Trophoblast cell (in vitro differentiated cells and primary cell): ENCODE measurements at regions not wholly inside any gene's neighbourhood (a gene's known extent, or its start where the extent isn't known, plus 50 kb on each side); places are given as distances from the start of the nearest gene placed in this dataset.

ENCODE experiments used
- DNase-seq, 2 donors: peaks; one replicate each; pipeline ENCODE4 v3.0.0-alpha.2; 2016
- H2AFZ ChIP-seq: 2 replicates; pipeline ENCODE4 v1.6.1; 2013; ENCODE audit warnings: low read length, moderate library complexity, mild to moderate bottlenecking; ENCODE audit not compliant: insufficient read depth, poor library complexity
- H2AK5ac ChIP-seq: 2 replicates; pipeline ENCODE4 v1.6.1; 2013; ENCODE audit warnings: mild to moderate bottlenecking, low read length
- H2BK120ac ChIP-seq: 2 replicates; pipeline ENCODE4 v1.6.1; 2013; ENCODE audit warnings: low read length, mild to moderate bottlenecking, moderate library complexity; ENCODE audit not compliant: insufficient read depth, poor library complexity
- H2BK12ac ChIP-seq: 2 replicates; pipeline ENCODE4 v1.6.1; 2013; ENCODE audit warnings: mild to moderate bottlenecking, low read length, moderate library complexity
- H2BK5ac ChIP-seq: 2 replicates; pipeline ENCODE4 v1.6.1; 2013; ENCODE audit warnings: low read length, low read depth, moderate library complexity, mild to moderate bottlenecking; ENCODE audit not compliant: poor library complexity
- H3K14ac ChIP-seq: 2 replicates; pipeline ENCODE4 v1.6.1; 2013; ENCODE audit warnings: mild to moderate bottlenecking, low read length
- H3K18ac ChIP-seq: 2 replicates; pipeline ENCODE4 v1.6.1; 2013; ENCODE audit warnings: mild to moderate bottlenecking, low read length
- H3K23ac ChIP-seq: 2 replicates; pipeline ENCODE4 v1.6.1; 2013; ENCODE audit warnings: low read length
- H3K27ac ChIP-seq: 2 replicates; pipeline ENCODE4 v1.5.1; 2013; ENCODE audit warnings: low read depth, mild to moderate bottlenecking, inconsistent platforms, low read length, moderate library complexity
- H3K27me3 ChIP-seq: 2 replicates; pipeline ENCODE4 v1.6.1; 2013; ENCODE audit warnings: inconsistent platforms, mild to moderate bottlenecking, low read length, moderate library complexity; ENCODE audit not compliant: insufficient read depth
- H3K36me3 ChIP-seq, 2 experiments: 1 replicate in 1 of 2; 2 replicates in 1 of 2; pipeline ENCODE4 v1.6.1; 2013; ENCODE audit warnings: low read length in 2 of 2, mild to moderate bottlenecking in 2 of 2, moderate library complexity in 1 of 2; ENCODE audit not compliant: insufficient read depth in 2 of 2, control insufficient read depth in 1 of 2
- H3K4ac ChIP-seq: 2 replicates; pipeline ENCODE4 v1.6.1; 2013; ENCODE audit warnings: low read depth, mild to moderate bottlenecking, low read length, moderate library complexity
- H3K4me1 ChIP-seq, 2 experiments: 1 replicate in 1 of 2; 2 replicates in 1 of 2; pipeline ENCODE4 v1.6.1; 2013; ENCODE audit warnings: low read length in 2 of 2, mild to moderate bottlenecking in 2 of 2, moderate library complexity in 1 of 2; ENCODE audit not compliant: insufficient read depth in 2 of 2, control insufficient read depth in 1 of 2
- H3K4me2 ChIP-seq: 2 replicates; pipeline ENCODE4 v1.6.1; 2013; ENCODE audit warnings: inconsistent platforms, mild to moderate bottlenecking, low read length, moderate library complexity
- H3K4me3 ChIP-seq: 2 replicates; pipeline ENCODE4 v1.5.1; 2013; ENCODE audit warnings: mild to moderate bottlenecking, low read depth, low read length, inconsistent platforms
- H3K79me1 ChIP-seq: one replicate; pipeline ENCODE4 v1.6.1; 2013; ENCODE audit warnings: low read length
- H3K79me2 ChIP-seq: 2 replicates; pipeline ENCODE4 v1.6.1; 2013; ENCODE audit warnings: low read length, mild to moderate bottlenecking; ENCODE audit not compliant: control insufficient read depth, insufficient read depth, poor library complexity
- H3K9ac ChIP-seq: 2 replicates; pipeline ENCODE4 v1.6.1; 2013; ENCODE audit warnings: mild to moderate bottlenecking, low read length
- H3K9me3 ChIP-seq: 2 replicates; pipeline ENCODE4 v1.6.1; 2013; ENCODE audit warnings: low read depth, mild to moderate bottlenecking, control low read depth, inconsistent platforms, low read length; ENCODE audit not compliant: insufficient read depth
- H4K12ac ChIP-seq: 2 replicates; pipeline ENCODE4 v1.6.1; 2013; ENCODE audit warnings: low read depth, mild to moderate bottlenecking, low read length, moderate library complexity
- H4K8ac ChIP-seq: 2 replicates; pipeline ENCODE4 v1.6.1; 2013; ENCODE audit warnings: low read depth, mild to moderate bottlenecking, low read length, moderate library complexity
- H4K91ac ChIP-seq: one replicate; pipeline ENCODE4 v1.6.1; 2013; ENCODE audit warnings: low read depth, mild to moderate bottlenecking, low read length, moderate library complexity
- WGBS: extraction: QIAGEN DNeasy Blood & Tissue Kit; methylation state at CpG from one replicate; pipeline ENCODE4 v1.1.7; 2013; ENCODE audit warnings: missing lambda C conversion rate; ENCODE audit not compliant: insufficient read length, insufficient coverage; ENCODE audit errors: extremely low coverage; 5-methylcytosine and 5-hydroxymethylcytosine counted together

DNA sequence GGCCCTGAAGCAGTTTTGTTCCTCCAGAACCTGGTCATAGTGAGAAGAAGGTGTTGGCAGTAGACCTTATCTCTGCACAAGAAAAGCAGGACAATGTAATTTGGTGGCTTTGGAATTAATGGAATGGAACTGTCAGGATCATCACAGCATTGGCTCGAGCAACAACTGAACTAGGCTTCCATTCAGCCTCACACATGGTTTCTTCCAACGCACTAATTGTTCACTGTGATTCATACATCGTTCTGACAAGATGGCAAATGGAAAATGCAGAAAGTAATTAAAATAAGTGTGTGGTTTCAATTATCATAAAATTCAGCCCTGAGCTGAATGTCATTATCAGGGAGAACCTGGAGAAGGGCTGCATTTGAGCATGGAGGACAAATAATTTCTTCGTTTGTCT is 80.6 kb downstream of the MFSD1 start:
- no peak for DNase-seq
- no peak overlapping the region for H3K4me3 ChIP-seq
- H3K79me1 ChIP-seq: no peaks in the 10 kb centered on the region
- H3K9me3 ChIP-seq: no peaks in the 10 kb centered on the region
- H2BK12ac ChIP-seq: no peak overlapping the region
- no peaks in the 10 kb centered on the region for H3K27me3 ChIP-seq
- H3K36me3 ChIP-seq: no peaks in the 10 kb centered on the region
- H2AFZ ChIP-seq: no peak overlapping the region
- H3K23ac ChIP-seq: no peak overlapping the region
- H3K79me2 ChIP-seq: no peaks in the 10 kb centered on the region
- no peak overlapping the region for H4K91ac ChIP-seq
- no peak overlapping the region for H3K27ac ChIP-seq
- WGBS: no CpG with 5 or more reads among the region's 4 CpGs
- H3K14ac ChIP-seq: no peak overlapping the region
- H4K12ac ChIP-seq: no peak overlapping the region
- H2BK5ac ChIP-seq: no peak overlapping the region
- no peak overlapping the region for H3K18ac ChIP-seq
- no peak overlapping the region for H4K8ac ChIP-seq
- no peaks in the 10 kb centered on the region for H3K4me1 ChIP-seq
- H3K4ac ChIP-seq: no peak overlapping the region
- H3K4me2 ChIP-seq: no peak overlapping the region
- no peak overlapping the region for H3K9ac ChIP-seq
- H2BK120ac ChIP-seq: no peak overlapping the region
- H2AK5ac ChIP-seq: no peak overlapping the region

DNA sequence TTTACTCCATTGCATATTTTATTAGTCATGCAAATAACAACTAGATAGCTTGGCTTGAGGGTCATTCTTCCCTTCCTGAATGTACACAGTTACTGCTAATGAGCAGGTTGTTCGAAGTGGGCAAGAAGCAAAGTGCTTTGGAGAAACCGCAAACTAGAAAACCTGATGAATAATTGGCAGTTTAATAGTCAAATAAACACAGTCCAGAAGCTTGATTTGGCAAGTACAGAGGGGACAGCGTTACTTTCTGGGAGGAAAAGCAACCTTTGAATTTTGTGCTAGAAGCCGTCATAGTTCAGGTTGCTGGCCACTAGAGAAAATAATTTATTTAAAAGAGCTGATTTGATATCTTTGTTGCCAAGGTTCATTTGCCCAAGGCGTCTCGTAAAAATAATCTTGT is 94.9 kb downstream of the MFSD1 start:
- Histone ChIP-seq H2BK120ac (no peak overlapping the region), H3K4ac (no peak overlapping the region), H3K4me1 (no peaks in the 10 kb centered on the region), H3K79me2 (no peaks in the 10 kb centered on the region), H3K27me3 (no peaks in the 10 kb centered on the region), H4K12ac (no peak overlapping the region), H3K23ac (no peak overlapping the region), H3K27ac (no peak overlapping the region), H2AK5ac (no peak overlapping the region), H3K14ac (no peak overlapping the region), H2AFZ (no peak overlapping the region), H4K91ac (no peak overlapping the region), H3K9ac (no peak overlapping the region), H3K9me3 (no peaks in the 10 kb centered on the region), H4K8ac (no peak overlapping the region), H3K4me3 (no peak overlapping the region), H3K36me3 (no peaks in the 10 kb centered on the region), H3K4me2 (no peak overlapping the region), H2BK5ac (no peak overlapping the region), H2BK12ac (no peak overlapping the region), H3K79me1 (no peaks in the 10 kb centered on the region), H3K18ac (no peak overlapping the region)
- DNase-seq: no peak
- no CpG with 5 or more reads among the region's 6 CpGs for WGBS

DNA sequence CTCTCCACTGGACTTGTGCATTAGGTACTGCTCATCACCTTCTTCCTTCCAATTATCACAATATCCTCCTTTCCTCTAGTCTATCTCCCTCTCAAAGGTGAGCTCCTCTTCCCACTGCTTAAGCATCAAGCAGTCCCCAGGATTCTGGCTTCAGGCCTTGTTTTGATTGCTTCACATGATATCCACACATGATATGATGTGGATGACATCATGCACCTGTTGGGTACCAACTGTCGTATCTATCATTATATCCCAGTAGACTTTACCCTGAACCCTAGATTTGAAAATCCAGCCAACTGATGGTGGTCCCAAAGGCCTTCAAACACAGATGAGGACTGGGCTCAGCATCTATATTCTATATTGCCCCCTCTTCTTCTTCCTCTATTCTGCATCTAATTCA is 104.9 kb downstream of the MFSD1 start:
- Histone ChIP-seq H3K36me3 (no peaks in the 10 kb centered on the region), H3K4me3 (no peak overlapping the region), H4K12ac (no peak overlapping the region), H4K91ac (no peak overlapping the region), H3K4me1 (no peaks in the 10 kb centered on the region), H3K18ac (no peak overlapping the region), H3K9me3 (no peaks in the 10 kb centered on the region), H3K23ac (no peak overlapping the region), H2BK5ac (no peak overlapping the region), H3K9ac (no peak overlapping the region), H3K14ac (no peak overlapping the region), H3K4me2 (no peak overlapping the region), H3K79me1 (no peaks in the 10 kb centered on the region), H3K27me3 (no peaks in the 10 kb centered on the region), H2AFZ (no peak overlapping the region), H3K4ac (no peak overlapping the region), H2BK12ac (no peak overlapping the region), H3K79me2 (no peaks in the 10 kb centered on the region), H2AK5ac (no peak overlapping the region), H2BK120ac (no peak overlapping the region), H4K8ac (no peak overlapping the region), H3K27ac (no peak overlapping the region)
- no peak for DNase-seq
- WGBS: no CpG with 5 or more reads among the region's 1 CpG

DNA sequence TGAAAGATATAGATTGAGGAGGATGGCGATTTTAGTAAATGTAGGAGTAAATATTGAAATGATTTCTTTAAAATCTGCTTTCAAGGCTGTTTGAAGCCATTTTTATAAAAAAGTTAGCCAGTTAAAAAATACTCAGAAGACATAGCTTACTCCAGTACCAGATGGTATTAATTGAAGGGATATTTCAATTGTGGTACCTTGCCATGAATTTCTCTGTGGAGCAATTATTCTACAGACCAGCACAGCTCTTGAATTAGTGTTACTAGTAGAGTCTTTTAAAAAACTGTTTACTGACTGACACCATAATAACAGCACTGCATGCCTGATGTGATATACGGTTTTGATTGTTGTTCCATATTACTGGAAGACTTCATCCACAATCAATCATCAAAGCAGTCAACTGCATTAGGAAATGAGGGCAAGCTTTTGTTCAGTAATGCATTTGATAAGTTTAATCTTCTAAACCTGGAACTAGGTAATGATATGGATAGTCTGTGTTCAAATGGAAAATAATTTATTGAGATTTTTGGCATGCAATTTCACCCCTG is 106.4 kb downstream of the MFSD1 start:
- H3K4me3 ChIP-seq: no peak overlapping the region
- no peak overlapping the region for H3K9ac ChIP-seq
- no peak for DNase-seq
- no peak overlapping the region for H3K4ac ChIP-seq
- H2BK120ac ChIP-seq: no peak overlapping the region
- no peak overlapping the region for H3K14ac ChIP-seq
- no peak overlapping the region for H2BK5ac ChIP-seq
- WGBS: 100% methylated on average over 1 of the region's 2 CpGs
- H3K79me1 ChIP-seq: no peaks in the 10 kb centered on the region
- no peak overlapping the region for H2AFZ ChIP-seq
- H4K8ac ChIP-seq: no peak overlapping the region
- H3K18ac ChIP-seq: no peak overlapping the region
- H3K4me1 ChIP-seq: no peaks in the 10 kb centered on the region
- no peak overlapping the region for H2BK12ac ChIP-seq
- no peak overlapping the region for H3K23ac ChIP-seq
- no peaks in the 10 kb centered on the region for H3K27me3 ChIP-seq
- no peaks in the 10 kb centered on the region for H3K9me3 ChIP-seq
- no peak overlapping the region for H3K27ac ChIP-seq
- H3K4me2 ChIP-seq: no peak overlapping the region
- no peak overlapping the region for H4K12ac ChIP-seq
- H3K79me2 ChIP-seq: no peaks in the 10 kb centered on the region
- H4K91ac ChIP-seq: no peak overlapping the region
- H3K36me3 ChIP-seq: no peaks in the 10 kb centered on the region
- H2AK5ac ChIP-seq: no peak overlapping the region
